Fibroblast of villous mesenchyme (primary cell): ENCODE measurements at regions not wholly inside any gene's neighbourhood (a gene's known extent, or its start where the extent isn't known, plus 50 kb on each side); places are given as distances from the start of the nearest gene placed in this dataset.

ENCODE experiments used
- DNase-seq: peaks from one replicate; pipeline ENCODE4 v3.0.0-alpha.2; 2010; ENCODE audit warnings: low read depth
- H3K4me3 ChIP-seq: 2 replicates; pipeline ENCODE4 v1.5.1; 2011; ENCODE audit warnings: low read depth, mild to moderate bottlenecking, low read length
- TF ChIP-seq, protein P1 (sequence below): IDR thresholded peaks from 2 replicates; pipeline ENCODE4 v1.5.1; 2012; ENCODE audit warnings: low read depth, mild to moderate bottlenecking, low read length; ENCODE audit not compliant: insufficient read depth

DNA sequence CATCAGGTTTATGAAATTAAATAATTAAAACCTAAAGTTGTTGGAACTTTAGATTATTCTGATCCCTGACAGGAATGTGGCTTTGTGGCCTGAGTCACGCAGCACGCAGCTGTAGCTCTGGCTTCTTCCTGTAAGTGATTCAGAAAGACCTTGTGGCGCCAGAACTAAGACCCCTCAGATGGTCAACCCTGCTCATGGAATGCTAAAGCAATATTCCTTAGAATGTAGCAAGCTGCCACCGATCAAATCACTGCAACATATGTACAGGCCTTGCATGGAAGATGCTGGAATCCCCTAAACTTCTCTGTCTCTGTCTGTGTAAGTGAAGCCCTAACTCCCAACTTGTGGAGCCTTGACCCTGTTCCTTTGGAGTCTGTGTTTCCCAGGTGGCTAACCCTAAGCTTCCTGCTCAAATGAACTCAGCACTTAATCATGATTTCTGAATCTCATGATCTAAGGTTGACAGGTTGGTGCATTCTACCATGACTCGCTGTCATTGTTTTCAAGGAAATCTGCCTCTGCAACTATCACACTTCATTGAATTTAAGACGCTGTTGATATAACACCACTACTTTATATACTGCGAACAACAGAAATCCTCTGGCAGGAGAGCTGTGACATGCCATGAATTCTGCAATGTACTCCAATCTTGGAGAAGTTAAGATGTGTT is 111.2 kb upstream of the CST7 start:
- H3K4me3 ChIP-seq, result no peak overlapping the region
- no peak for DNase-seq
- TF ChIP-seq, protein P1, sequence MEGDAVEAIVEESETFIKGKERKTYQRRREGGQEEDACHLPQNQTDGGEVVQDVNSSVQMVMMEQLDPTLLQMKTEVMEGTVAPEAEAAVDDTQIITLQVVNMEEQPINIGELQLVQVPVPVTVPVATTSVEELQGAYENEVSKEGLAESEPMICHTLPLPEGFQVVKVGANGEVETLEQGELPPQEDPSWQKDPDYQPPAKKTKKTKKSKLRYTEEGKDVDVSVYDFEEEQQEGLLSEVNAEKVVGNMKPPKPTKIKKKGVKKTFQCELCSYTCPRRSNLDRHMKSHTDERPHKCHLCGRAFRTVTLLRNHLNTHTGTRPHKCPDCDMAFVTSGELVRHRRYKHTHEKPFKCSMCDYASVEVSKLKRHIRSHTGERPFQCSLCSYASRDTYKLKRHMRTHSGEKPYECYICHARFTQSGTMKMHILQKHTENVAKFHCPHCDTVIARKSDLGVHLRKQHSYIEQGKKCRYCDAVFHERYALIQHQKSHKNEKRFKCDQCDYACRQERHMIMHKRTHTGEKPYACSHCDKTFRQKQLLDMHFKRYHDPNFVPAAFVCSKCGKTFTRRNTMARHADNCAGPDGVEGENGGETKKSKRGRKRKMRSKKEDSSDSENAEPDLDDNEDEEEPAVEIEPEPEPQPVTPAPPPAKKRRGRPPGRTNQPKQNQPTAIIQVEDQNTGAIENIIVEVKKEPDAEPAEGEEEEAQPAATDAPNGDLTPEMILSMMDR, result no peak

DNA sequence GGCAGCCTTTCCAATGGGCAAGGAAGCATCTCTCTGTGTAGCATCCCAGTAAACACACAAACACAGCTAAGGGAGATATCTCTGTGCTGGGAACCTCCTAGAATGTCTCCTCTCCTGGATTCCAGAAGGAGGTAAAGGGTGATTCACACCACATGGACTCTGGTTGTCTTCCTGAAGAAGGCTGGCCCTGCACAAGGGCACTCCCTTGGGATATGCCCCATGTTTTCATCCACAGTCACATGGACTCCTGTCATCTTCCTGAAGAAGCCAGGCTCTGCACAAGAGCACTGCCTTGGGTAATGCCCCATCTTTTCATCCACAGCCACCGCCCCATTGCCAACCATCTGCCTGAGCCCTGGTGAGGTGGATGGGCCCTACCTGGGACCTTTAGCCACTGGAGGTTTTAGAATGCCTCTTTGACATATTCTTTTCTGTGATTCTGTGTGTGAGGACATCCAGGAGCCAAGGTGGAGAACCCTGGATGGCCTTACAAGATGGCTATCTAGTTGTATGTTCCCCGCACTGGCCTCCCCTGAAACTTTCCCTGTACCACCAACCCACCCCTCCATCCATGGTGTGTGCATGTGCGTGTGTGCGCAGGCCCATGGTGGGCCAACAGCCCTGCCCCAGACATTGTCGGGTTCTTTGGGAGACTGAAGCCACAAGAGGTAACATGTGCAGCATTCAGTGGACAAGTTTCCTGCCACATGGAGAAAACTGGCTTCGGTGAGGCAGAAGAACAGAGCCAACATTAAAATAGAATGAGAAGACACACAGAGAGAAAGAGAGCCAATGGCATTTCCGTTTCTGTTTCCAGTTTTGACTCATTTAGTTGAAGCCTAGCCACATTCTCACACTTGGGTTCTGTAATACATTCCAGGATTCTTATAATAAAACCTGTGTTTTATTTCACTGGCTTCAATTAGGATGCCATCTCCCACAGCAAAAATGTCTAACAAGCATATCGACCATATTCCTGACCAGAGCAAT is 110.2 kb upstream of the CST7 start:
- TF ChIP-seq, protein P1, result no peak
- DNase-seq, result no peak
- no peak overlapping the region for H3K4me3 ChIP-seq

DNA sequence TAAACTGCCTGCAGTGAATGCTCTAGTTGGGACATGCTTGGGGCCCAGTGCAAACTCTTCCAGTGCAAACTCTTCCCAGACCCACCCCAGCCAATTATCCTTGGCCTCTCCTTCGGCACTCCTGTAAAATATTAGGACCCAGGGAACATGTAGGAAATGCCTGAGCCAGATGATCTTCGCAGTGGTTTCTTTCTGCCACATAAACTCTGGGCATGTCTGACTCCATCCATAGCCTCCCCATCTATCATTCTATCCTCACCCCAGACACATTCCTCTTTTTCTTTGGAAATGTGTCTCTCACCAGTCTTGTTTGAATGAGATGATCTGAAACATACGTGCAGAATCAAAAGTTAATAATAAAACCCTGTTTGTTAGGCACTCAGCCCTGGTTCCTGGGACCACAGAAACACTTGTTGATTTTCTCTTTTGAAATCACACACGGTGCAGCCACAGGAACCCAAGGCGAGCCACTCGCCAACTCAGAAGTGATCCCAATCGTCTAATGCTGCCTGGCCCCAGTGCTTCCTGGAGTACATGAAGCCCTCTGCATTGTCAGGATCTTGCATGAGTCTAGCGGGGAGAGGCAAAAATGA is 108.9 kb upstream of the CST7 start:
- no peak overlapping the region for H3K4me3 ChIP-seq
- no peak for DNase-seq
- TF ChIP-seq, protein P1, result no peak

DNA sequence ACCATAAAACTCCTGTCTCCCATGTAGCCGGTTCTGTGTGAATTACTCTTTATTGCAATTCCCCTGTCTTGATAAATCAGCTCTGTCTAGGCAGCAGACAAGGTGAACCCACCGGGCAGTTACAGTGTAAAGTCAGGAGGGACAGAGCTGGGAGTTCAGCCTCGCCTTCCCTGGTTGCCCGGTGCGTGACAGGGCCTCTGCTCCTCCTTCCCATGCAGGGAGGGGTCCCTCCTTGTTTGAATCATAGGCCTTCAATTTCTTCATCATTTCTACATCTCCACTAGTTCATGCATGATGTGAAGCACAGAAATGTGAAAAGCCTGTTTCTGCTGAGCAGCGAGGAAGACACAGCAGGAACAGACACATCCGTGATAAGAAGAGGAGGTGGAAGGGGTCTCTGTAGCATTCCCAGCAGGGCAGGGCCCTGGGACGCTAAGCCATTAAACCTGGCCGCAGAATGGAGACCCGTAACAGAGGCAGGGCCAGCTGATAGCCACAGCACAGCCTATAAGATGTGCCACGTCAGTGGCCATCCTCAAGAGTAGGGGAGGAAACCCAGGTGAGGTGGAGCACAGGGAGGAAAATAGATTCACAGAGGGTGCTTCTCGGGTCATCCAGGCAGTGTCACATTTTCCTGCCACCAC is 106.7 kb upstream of the CST7 start:
- TF ChIP-seq, protein P1, result no peak
- H3K4me3 ChIP-seq, result no peak overlapping the region
- DNase-seq, result no peak

DNA sequence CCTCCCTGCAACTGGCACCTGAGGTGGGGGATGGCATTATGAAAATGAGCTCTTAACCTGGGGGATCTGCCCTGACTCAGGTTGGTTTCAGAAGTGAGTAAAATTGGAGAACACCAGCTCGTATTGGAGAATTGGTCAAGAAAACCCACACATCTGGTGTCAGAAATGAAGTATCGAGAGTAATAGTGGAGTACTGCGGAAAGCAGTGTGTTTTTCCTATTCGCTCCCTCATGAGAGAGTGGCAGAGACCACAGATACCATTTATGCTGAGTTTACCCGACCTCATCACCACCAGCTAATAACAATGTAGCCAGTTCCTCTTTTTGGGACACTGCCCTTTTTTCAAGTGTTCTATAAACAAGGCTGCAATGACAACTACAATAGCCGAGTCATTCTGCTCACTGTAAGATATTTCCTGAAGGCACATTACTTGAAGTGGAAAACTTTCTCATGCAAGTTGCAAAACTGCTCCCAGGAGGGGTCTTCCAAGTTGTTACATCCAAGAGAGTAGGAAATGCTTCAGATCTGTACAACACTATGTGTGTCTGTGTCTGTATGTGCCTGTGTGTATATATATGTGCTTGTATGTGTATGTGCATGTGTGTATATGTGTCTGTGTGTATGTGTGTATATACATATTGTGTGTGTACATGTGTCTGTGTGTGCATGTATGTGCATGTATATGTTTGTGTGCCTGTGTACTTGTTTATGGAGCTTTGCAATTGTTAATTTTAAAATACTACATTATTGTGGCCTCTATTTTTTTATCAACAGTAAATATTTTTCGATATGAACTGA is 106.0 kb upstream of the CST7 start:
- TF ChIP-seq, protein P1, result no peak
- no peak for DNase-seq
- H3K4me3 ChIP-seq, result no peak overlapping the region

DNA sequence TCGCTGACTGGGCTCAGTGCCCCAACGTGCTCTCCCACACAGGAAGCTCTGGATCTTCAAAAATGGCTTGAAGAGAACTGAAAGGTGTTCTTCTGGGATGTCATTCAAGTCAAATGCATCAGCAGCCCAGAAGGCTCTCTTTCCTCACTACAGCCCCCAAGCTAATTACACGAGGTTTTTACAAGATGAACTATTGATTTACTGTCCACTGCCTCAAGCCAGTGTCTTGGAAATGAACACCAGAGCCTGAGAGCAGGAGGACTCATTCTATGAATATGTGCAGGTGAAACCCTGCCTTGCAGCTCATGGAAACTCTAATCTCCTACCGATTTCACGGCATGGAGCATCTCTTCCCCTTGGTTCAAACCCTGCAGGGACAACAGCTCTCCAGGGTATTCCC is 98.9 kb upstream of the CST7 start:
- H3K4me3 ChIP-seq, result no peak overlapping the region
- no peak for DNase-seq
- TF ChIP-seq, protein P1, result no peak
